ENCODE measurements at regions not wholly inside any gene's neighbourhood (a gene's known extent, or its start where the extent isn't known, plus 50 kb on each side); places are given as distances from the start of the nearest gene placed in this dataset.

DNA sequence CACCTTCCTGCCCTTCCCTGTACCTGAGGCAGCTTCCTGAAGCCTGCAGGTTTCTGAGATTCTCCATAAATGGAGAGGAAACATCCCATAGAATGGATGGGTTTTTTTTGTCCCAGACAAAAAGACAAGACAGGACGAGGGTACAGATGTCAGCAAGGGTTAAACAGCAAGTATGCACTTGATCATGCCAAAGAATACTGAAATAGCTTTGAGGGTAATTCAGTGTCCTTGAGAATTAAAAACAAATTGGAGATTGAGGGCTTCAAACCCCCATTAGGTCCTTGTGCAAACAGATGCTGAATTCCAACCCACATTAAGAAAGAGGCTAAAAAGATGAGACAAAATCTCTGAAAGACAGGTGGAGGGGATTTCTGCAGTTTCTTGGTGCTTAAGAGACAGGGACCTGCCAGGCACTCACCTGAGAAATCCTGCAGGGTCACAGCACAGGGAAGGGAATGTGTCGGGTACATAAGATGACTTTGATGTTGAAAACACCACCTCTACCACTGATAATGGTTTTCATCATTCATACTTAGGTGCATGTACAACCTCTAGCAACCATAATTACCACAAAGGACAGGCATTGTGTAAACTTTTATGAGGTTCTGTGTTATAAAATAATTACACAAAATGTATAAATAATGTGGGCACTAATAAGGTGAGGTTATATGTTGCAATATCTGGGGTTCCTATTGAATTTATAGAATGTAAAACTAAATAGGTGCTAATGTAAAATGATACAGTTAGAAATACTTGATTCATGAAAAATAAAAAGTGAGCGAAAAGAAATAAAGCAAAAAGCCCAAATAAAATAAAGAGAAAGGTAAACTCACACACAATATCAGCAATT lies 107.1 kb upstream of the TOP3B start:
- H3K4me3 ChIP-seq (ENCODE audit: low read depth, low read length), result no peak overlapping the region
- TF ChIP-seq CTCF (IDR thresholded peaks at IDR 0.05; ENCODE audit: insufficient read depth, low read length), result no peak
- no peak for DNase-seq (ENCODE audit: low read depth)

- TF ChIP-seq CTCF (IDR thresholded peaks at IDR 0.05; ENCODE audit: insufficient read depth, low read length), result no peak
- DNase-seq (ENCODE audit: low read depth), result no peak
- H3K4me3 ChIP-seq (ENCODE audit: low read depth, low read length), result no peak overlapping the region
Measured at GRCh38 chr22:22088658-22089458, 106.3 kb upstream of the TOP3B start.

DNA sequence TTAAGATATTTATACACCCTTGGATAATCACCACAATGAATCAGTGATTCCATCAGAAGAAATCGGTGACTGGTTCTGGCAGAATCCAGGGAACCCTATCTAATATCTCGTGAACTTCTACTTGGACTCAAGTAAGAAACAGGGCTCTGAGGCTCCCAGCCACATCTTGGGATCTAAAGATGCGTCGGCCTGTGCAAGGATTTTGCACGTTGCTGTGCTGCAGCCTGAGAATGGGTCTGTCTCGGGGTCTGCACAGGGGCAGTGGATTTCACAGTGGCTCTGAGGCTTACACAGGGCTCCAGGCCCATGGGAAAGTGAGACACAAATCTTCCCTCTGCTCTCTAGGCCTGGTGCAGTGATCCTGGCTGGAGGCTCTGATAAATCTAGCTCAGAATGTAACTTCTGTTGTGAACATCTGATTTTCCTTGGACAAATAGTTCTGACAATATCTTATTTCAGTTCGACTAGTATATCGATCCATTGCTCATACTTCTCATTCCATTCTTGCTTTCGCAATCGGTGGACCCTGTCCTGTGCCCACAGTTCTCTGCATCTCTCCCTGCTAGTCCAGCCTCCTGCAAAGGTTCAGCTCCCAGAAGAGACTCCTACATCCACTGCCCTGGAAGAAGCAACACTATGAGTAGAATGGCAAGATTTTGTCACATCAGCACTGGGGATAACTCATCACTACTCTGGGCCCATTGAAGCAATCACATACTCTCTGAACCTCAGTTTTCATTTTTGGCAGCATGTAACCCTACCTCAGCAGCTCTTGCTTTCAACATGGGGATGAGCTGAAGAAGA lies 105.5 kb upstream of the TOP3B start:
- no peak for TF ChIP-seq CTCF (IDR thresholded peaks at IDR 0.05; ENCODE audit: insufficient read depth, low read length)
- no peak overlapping the region for H3K4me3 ChIP-seq (ENCODE audit: low read depth, low read length)
- DNase-seq (ENCODE audit: low read depth), result no peak

GRCh38 chr22:22086501-22087158 lies 104.0 kb upstream of the TOP3B start:
- no peak for TF ChIP-seq CTCF (IDR thresholded peaks at IDR 0.05; ENCODE audit: insufficient read depth, low read length)
- DNase-seq (ENCODE audit: low read depth), result peak; percentile 16
- no peak overlapping the region for H3K4me3 ChIP-seq (ENCODE audit: low read depth, low read length)

- no peak for DNase-seq (ENCODE audit: low read depth)
- no peak for TF ChIP-seq CTCF (IDR thresholded peaks at IDR 0.05; ENCODE audit: insufficient read depth, low read length)
- no peak overlapping the region for H3K4me3 ChIP-seq (ENCODE audit: low read depth, low read length)
Measured at GRCh38 chr22:22085702-22086500, 103.3 kb upstream of the TOP3B start.
